Right atrium auricular region (tissue), 2 donors: ENCODE measurements at regions not wholly inside any gene's neighbourhood (a gene's known extent, or its start where the extent isn't known, plus 50 kb on each side); places are given as distances from the start of the nearest gene placed in this dataset.

Experiments used
- DNase-seq: peaks from one replicate; pipeline ENCODE4 v3.0.0-alpha.2; 2019; ENCODE audit warnings: low spot score
- H3K27ac ChIP-seq, 2 donors: fragments of 200-600 bp; sonication (generic); 1 replicate in 1 of 2; 2 replicates in 1 of 2; pipeline ENCODE4 v1.5.1; 2016 to 2019
- H3K27me3 ChIP-seq, 2 donors: fragments of 200-600 bp; sonication (generic); one replicate each; pipeline versions ENCODE4 v1.5.1 to v1.6.0; 2017 to 2019
- H3K36me3 ChIP-seq: fragments of 200-600 bp; sonication (generic); one replicate; pipeline ENCODE4 v1.5.1; 2016
- H3K4me1 ChIP-seq, 2 donors: fragments of 200-600 bp; sonication (generic); one replicate each; pipeline versions ENCODE4 v1.5.1 to v1.6.0; 2017 to 2019
- H3K4me3 ChIP-seq, 2 donors: fragments of 200-600 bp; sonication (generic); 1 replicate in 1 of 2; 2 replicates in 1 of 2; pipeline ENCODE4 v1.5.1; 2017 to 2019; ENCODE audit warnings: mild to moderate bottlenecking in 1 of 2, moderate library complexity in 1 of 2
- H3K9me3 ChIP-seq, 2 donors: fragments of 200-600 bp; sonication (generic); one replicate each; pipeline ENCODE4 v1.5.1; 2019
- TF ChIP-seq, protein P1 (sequence below), 2 donors: fragments of 200-600 bp; sonication (generic); IDR thresholded peaks; one replicate each; pipeline ENCODE4 v1.5.1; 2019; ENCODE audit warnings: antibody characterized with exemption in 2 of 2

DNA sequence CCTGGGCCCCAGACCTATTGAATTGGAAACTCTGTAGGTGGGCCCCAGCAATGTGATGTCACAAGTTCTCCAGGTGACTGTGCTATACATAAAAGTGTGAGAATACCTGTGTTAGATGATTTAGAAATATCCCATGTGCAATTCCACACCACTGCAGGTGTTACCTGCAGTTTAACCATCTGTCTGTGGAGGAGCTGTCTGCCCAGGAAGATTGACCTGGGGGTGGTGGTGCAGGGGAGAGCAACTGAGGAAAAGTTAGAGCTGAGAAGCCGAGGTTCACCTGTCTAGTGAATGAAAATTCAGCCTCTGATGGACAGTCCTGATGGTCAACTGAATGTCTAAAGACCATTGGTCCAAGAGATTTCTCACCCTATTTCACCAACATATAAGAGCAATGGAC lies 132.2 kb upstream of the SLC24A5 start:
- Histone ChIP-seq H3K9me3 (no peaks in the 10 kb centered on the region), H3K27ac (no peak overlapping the region), H3K4me1 (no peaks in the 10 kb centered on the region), H3K4me3 (no peak overlapping the region), H3K36me3 (no peaks in the 10 kb centered on the region), H3K27me3 (no peaks in the 10 kb centered on the region)
- TF ChIP-seq, protein P1, sequence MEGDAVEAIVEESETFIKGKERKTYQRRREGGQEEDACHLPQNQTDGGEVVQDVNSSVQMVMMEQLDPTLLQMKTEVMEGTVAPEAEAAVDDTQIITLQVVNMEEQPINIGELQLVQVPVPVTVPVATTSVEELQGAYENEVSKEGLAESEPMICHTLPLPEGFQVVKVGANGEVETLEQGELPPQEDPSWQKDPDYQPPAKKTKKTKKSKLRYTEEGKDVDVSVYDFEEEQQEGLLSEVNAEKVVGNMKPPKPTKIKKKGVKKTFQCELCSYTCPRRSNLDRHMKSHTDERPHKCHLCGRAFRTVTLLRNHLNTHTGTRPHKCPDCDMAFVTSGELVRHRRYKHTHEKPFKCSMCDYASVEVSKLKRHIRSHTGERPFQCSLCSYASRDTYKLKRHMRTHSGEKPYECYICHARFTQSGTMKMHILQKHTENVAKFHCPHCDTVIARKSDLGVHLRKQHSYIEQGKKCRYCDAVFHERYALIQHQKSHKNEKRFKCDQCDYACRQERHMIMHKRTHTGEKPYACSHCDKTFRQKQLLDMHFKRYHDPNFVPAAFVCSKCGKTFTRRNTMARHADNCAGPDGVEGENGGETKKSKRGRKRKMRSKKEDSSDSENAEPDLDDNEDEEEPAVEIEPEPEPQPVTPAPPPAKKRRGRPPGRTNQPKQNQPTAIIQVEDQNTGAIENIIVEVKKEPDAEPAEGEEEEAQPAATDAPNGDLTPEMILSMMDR (IDR thresholded peaks at IDR 0.05) = no peak
- no peak for DNase-seq

- Histone ChIP-seq H3K27me3 (no peaks in the 10 kb centered on the region), H3K27ac (no peak overlapping the region), H3K4me3 (no peak overlapping the region), H3K9me3 (no peaks in the 10 kb centered on the region), H3K36me3 (no peaks in the 10 kb centered on the region), H3K4me1 (no peaks in the 10 kb centered on the region)
- DNase-seq = no peak
- TF ChIP-seq, protein P1 (IDR thresholded peaks at IDR 0.05) = no peak
Measured at GRCh38 chr15:47990821-47991220, 130.0 kb upstream of the SLC24A5 start.

DNA sequence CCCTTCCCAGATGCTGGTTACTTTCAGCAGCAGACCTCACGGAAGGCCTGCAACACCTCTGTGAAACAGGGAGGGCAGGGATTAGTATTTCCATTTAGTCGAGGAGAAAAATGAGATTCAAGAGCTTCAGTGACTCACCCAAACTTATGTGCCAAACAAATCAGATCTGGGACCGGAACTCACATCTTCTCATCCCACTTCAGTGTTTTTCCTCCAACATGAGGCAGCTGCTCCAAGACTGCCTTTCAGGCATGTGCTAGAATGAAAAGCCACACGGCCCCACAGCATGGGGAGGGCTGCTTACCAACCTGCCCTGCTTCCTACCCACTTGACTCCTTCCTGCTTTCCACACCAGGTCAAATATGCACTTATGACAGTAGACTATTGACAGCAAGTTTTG lies 129.4 kb upstream of the SLC24A5 start:
- TF ChIP-seq, protein P1 (IDR thresholded peaks at IDR 0.05) = no peak

DNA sequence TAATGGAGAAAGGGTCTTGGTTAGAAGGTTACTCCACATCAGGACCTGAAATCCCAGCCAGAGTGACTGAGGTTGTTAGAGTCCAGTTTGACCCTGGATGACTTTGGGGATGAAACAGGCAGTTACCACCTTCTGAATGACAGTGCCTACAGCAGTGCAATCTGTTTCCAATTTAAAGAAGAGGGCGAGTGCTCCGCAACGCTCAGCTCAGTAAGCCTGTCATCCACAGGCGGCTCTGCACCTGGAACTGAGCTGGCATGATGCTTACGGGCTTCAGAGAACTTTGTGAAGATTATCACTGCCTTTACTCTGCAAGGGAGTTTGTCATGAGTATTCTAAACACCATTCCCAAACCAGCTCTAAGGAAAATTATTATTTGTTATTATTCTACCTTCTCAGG lies 127.7 kb upstream of the SLC24A5 start:
- Histone ChIP-seq H3K4me1 (no peaks in the 10 kb centered on the region), H3K27ac (no peak overlapping the region), H3K4me3 (no peak overlapping the region), H3K27me3 (no peaks in the 10 kb centered on the region), H3K36me3 (no peaks in the 10 kb centered on the region), H3K9me3 (no peaks in the 10 kb centered on the region)
- no peak for DNase-seq
- TF ChIP-seq, protein P1 (IDR thresholded peaks at IDR 0.05) = no peak

More for the DNA sequence above, 129.4 kb upstream of the SLC24A5 start:
- Histone ChIP-seq H3K4me3 (no peak overlapping the region), H3K27me3 (no peaks in the 10 kb centered on the region), H3K27ac (no peak overlapping the region), H3K9me3 (no peaks in the 10 kb centered on the region), H3K36me3 (no peaks in the 10 kb centered on the region), H3K4me1 (no peaks in the 10 kb centered on the region)
- DNase-seq = no peak

DNA sequence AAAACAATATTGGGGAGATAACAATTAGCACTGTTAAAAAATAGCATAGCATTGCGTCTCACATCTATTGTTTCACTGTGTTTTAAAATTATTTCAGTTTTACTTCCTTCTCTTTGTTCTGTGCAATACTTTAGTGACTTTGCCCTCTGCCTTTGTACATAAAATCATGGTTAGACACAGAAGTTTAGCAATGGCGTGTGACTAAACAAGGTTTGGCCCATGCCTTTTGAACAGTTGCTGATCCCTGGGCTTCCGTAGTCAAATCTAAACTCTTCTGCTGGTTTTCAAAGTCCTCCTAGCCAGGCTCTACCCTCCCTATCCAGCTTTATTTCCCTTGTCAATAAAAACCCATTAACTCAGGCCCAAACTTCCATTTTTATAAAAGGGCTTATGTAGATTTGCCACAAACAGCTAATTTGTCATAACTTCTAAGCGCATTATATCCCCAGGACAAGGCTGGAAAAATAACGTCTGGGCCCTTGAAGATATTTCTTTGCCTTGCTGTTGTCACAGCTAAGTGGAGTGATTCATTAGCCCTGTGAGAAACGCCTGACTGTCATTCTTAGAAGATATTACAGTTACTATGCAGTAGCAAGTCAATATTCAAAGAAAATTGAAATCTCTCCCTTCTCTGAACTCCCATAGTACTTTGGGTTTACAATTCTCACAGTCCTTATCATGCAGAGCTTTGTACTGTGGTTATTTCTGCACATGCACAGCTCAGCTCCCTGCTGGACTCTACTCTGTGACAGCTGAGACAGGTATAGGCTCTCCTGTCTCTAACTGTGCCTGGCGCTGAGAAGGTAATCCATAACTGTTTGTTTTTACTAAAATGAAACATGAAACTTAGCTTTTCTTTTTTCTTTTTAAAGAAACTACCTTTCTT lies 123.4 kb upstream of the SLC24A5 start:
- no peak for DNase-seq
- Histone ChIP-seq H3K27me3 (no peaks in the 10 kb centered on the region), H3K27ac (no peak overlapping the region), H3K9me3 (no peaks in the 10 kb centered on the region), H3K4me3 (no peak overlapping the region), H3K36me3 (no peaks in the 10 kb centered on the region), H3K4me1 (no peaks in the 10 kb centered on the region)
- TF ChIP-seq, protein P1 (IDR thresholded peaks at IDR 0.05) = no peak

GRCh38 chr15:47998619-47999019 lies 122.2 kb upstream of the SLC24A5 start:
- Histone ChIP-seq H3K4me1 (no peaks in the 10 kb centered on the region), H3K9me3 (no peaks in the 10 kb centered on the region), H3K4me3 (no peak overlapping the region), H3K36me3 (no peaks in the 10 kb centered on the region), H3K27me3 (no peaks in the 10 kb centered on the region), H3K27ac (no peak overlapping the region)
- TF ChIP-seq, protein P1 (IDR thresholded peaks at IDR 0.05) = no peak
- no peak for DNase-seq
